CD4-positive, alpha-beta T cell treated with Interferon gamma for 1 hour (primary cell): ENCODE measurements at regions not wholly inside any gene's neighbourhood (a gene's known extent, or its start where the extent isn't known, plus 50 kb on each side); places are given as distances from the start of the nearest gene placed in this dataset.

Experiments used
- DNase-seq: peaks from one replicate; pipeline ENCODE4 v3.0.0-alpha.2; 2020

DNA sequence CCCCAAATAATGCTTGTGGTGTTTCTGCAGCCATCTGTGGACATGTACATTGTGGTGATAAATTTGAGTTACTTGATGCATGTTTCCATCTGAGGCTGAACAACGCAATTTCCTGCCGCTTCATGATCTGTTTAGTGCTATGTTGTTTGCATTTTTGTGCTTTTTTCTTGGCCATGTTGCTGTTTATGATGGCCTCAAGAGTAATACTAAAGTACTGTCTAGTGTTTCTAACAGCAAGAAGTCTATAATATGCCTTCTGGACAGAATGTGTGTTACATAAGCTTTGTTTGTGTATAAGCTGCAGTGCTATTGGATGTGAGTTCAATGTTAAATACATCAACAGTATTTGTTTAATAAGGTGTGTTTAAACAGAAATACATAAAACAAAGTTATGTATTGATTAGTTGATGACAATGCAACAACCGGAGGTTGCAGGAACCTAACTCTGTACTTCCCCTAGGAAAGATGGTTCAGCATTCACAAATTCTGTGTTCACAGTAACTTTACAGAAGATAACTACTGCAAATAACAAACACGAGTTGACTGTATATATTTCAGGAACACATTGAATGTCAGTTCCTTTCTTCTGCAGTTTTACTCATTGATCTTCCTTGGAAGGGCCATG is 114.8 kb upstream of the USP24 start:
- DNase-seq, result no peak

GRCh38 chr1:55329091-55329490 is 113.9 kb upstream of the USP24 start:
- no peak for DNase-seq

DNA sequence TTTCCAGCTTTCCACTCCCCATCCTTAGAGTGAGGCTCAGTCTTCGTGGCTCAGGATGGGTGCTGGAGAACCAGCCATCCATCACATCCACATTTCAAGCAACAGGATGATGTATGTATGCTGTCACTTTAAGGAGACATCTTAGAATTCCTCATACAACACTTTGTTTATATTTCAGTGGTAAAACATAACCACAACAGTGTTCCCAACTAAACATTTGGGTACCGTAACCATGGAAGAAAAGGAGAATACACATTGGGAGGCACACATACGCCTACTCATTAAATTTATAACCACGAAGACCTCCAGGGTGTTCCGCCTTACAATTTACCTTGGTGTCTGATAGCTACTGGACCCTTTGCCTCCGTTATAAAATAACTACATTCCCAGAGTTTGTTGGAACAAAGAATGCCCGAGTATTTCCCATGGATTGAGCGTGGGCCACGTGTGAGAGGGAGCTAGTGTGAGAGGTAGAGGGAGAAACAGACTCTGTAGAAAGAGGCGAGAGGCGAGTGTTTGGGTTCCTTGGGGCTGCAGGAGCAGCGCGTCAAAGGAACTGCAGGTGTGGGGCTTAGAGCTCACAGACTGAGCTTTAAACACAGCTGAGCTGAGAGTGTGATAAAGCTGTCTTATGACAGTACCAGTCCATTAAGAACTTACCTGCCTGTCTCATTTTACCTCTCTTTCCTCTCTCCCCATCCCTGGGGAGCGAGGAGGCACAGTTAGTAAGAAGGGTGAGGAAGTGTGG is 111.5 kb upstream of the USP24 start:
- DNase-seq, result no peak

GRCh38 chr1:55323760-55324159 is 108.6 kb upstream of the USP24 start:
- no peak for DNase-seq

DNA sequence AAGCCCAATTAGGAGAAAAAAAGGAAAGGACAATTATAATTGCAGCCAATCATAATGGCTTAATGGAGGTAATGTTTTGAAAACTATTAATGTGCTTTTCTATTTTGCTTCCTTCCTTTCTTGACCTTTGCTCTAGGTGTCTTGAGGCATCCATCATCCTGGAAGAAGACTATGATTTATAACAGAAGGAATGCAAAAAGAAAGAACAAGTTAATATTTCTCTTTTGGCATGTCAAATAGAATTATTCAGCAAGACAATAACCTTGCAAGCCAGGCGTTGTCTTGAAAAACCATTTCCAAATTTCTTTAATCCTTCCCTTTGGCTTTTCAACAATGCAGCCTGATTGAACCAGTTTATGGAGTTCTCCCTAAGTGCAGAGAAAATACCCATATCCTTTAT is 107.7 kb upstream of the USP24 start:
- no peak for DNase-seq

GRCh38 chr1:55321942-55322341 is 106.8 kb upstream of the USP24 start:
- DNase-seq, result no peak

DNA sequence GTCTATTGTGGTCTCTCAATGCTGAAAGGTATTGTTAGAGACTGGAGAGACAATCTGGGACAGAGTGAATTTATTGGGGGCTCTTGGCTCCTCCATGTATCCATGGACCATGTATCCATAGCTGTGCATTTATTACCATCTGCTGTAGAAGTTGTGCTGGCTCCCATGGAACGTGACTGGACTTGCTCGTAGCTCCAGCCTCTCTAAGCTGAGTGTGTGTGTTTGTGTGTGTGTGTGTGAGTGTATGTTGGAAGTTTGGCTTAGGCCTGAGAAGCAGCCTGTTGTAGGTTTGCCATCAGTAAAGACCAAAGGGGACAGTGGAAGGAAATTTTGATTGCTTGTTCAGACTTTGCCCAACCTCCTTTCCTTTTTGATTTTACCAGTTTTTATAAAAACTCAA is 105.7 kb upstream of the USP24 start:
- no peak for DNase-seq

DNA sequence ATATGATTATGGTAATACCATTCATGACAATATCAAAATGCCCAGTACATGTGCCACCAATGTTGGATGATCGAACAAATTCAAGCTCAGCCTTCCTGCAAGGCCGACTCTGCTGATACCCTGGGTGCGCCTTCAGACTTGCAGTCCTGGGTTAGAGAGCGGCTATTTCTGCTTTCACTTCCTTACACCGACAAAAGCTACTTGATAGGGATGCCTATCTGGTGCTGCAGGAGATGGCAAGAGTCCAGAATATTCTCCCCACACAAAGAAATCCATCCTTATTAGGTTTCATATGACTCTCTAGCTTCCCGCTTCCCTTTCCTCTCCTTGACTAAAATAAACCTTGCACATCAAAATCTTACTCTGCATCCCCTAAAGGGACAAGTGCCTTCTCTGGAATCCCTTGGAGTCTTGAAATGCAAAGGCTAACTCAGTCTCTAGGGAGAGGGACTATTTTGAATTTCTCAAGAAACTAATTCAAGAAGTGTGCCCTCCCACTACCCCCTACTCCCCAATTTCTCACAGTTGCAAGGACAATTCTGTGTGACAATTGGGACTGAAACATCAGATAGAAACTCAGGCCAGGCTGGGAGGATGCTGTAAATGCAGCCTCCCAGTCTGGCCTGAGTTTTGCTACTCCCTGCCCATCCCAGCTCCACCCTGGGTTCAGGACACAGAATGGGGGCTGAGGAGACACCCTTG is 103.1 kb upstream of the USP24 start:
- DNase-seq, result no peak

DNA sequence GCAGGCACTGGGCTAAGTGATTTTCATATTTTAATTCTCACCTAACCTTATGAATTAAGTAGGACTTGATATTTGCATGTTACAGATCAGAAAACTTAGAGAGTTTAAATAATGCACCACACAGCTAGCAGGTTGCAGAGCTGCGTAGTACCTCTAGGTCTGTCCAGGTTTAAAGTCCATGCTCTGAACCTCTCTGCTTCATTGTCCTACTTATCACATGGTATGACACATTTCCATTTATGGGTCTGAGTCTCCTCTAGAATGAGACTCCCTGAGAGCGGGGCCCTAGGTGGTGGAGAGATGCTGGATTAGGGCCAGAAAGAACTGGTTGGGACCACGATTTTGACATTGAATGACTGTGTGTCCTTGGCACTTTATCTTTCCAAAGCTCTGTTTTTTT is 102.5 kb upstream of the USP24 start:
- DNase-seq, result no peak

- DNase-seq, result no peak
Measured at GRCh38 chr1:55316947-55317662, 101.9 kb upstream of the USP24 start.

- DNase-seq, result no peak
Measured at GRCh38 chr1:55316502-55316901, 101.3 kb upstream of the USP24 start.

DNA sequence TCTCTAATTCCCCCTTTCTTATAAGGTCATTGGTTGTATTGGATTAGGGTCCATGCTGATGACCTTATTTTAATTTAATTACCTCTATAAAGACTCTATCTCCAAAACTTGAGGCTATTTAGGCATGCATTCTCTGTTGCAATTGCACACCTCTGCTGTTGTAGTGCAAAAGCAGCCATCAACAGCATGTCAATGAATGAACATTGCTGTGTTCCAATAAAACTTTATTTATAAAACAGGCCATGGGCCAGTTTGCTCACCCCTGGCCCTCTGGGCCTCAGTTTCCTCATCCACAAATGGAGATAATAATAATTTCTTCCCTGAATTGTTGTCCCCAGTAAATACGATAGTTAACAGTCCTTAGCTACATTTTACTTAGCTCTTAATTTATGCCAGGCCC is 100.4 kb upstream of the USP24 start:
- DNase-seq, result no peak

DNA sequence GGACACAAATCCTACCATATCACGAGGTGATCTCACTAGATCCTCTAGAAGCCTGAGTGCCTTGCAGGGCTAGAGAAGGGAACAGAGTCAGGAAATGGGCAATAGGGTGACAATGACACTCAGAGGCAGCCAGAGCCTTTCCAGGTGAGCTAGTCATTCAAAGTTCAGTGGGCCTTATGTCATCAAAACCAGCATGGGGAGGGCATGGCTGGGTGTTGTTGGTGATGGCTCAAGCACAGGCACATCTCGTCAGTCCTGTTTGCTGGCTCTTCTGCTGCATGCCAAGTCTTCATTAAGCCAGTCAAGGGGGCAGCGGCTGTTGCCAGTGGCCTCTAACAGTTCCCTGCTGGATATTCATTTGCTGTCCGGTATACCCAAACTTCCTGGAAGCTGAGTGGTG is 99.6 kb upstream of the USP24 start:
- DNase-seq, result no peak

DNA sequence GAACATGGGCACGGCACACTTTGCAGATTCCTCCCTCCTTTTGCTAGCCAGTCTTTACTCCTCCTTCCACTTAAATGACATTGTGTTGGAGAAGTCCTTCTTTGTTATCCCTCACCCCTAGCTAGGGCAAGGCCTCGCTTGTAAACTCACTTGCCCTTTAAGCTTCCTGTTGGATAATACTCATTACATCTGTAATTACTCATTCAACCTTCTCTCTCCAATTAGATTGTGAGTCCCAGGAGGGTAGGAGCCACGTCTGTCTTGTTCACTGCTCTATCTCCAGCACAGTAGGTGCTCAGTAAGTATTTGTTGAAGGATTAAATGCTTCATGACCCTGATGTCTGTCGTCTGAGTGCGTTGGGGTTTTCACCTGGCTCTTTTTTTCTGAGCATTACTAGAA is 98.7 kb upstream of the USP24 start:
- DNase-seq, result no peak

GRCh38 chr1:55311979-55312378 is 96.8 kb upstream of the USP24 start:
- DNase-seq, result no peak

DNA sequence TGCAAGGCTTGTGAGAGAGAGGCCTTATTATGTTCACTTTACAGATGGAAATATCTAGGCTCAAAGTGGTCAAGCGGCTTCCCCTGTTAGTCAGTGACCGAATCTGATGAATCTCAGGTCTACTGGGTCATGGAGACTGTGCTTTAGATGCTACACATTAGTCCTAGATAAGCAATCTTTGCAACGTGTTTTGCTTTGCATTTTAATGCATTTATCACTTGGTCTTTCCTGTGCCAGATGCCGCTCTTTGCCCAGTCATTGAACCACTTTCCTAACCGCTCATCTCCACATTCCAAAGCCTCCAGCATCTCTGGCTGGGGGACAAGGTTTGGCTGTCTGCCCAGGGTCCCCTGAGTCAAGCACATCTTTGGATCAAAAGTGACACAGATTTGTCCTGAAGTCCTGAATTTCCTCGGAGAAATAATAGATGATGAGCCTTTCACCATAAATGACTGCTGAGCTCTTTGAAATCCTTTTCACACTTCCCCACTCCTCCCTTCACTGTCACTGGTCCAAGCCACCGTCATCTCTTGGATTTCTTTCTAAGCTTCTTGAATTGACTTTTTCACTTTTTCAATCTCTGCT is 96.0 kb upstream of the USP24 start:
- no peak for DNase-seq

GRCh38 chr1:55310505-55310971 is 95.4 kb upstream of the USP24 start:
- no peak for DNase-seq

GRCh38 chr1:55309786-55310504 is 94.8 kb upstream of the USP24 start:
- DNase-seq, result no peak

- no peak for DNase-seq
Measured at GRCh38 chr1:55309053-55309452, 93.9 kb upstream of the USP24 start.

DNA sequence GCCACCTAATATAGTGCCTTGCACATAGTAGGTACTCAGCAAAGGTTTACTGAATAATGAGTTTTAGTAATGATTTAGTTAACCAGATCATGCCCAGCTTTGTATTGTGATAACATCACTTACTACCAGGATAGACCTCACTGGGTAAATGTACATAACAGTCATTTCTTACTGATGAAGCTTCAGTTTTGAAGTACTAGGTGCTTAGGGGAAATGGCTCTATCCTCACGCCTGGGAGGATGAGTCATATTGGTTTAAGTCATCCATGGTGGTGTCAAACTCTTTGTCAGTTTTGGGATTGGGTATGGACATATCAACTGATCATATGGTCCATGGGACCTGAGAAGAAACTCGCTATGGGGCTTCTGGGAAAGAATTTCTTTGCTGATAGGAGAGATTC is 90.6 kb upstream of the USP24 start:
- no peak for DNase-seq

DNA sequence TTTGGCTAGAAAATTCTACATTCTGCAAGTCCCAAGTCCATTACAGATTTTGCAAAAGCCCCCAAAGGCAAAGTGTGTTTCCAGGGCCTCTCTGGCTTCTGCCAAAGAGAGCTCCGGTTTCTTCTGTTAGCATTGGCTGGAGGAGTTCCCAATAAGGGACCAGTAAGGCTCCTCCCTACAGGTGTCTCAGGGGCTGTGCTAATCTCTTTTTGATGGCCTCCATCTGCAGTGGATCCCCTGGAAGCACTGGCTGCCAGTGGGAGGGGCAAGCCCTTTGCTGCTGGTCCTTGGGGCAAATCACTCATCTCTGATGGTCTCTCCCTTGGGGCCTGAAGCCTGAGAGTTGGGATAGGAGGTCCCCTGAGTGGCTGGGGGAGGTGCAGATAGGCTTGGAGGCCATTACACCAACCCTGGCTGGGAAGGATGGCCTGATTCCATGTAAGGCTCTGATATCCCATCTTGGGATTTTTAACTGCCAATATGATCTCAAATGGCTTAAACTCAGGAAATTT is 89.1 kb upstream of the USP24 start:
- no peak for DNase-seq

GRCh38 chr1:55302972-55303371 is 87.8 kb upstream of the USP24 start:
- no peak for DNase-seq
